SK-N-SH treated with all-trans-retinoic acid at 6 μM for 48 hours (cell line): ENCODE measurements at regions not wholly inside any gene's neighbourhood (a gene's known extent, or its start where the extent isn't known, plus 50 kb on each side); places are given as distances from the start of the nearest gene placed in this dataset.

Source experiments
- ARNTL ChIP-seq: fragments of 450-650 bp; formaldehyde crosslinking; IDR thresholded peaks from 2 replicates; pipeline ENCODE4 v1.5.0; 2020; ENCODE audit warnings: low read depth, mild to moderate bottlenecking, moderate library complexity, borderline replicate concordance
- BACH2 ChIP-seq: fragments of 250-450 bp; sonication (Bioruptor Pico); IDR thresholded peaks from 2 replicates; pipeline ENCODE4 v1.9.0; 2021; ENCODE audit warnings: mild to moderate bottlenecking, borderline replicate concordance
- CSDC2 ChIP-seq: fragments of 250-450 bp; sonication (Bioruptor Pico); IDR thresholded peaks from 2 replicates; pipeline ENCODE4 v1.5.0; 2020; ENCODE audit warnings: mild to moderate bottlenecking, moderate library complexity
- GLIS3 ChIP-seq: fragments of 250-450 bp; sonication (Bioruptor Pico); IDR thresholded peaks from 2 replicates; pipeline ENCODE4 v1.5.0; 2020; ENCODE audit warnings: mild to moderate bottlenecking, moderate library complexity
- PATZ1 ChIP-seq: fragments of 250-450 bp; sonication (Bioruptor Pico); IDR thresholded peaks from 2 replicates; pipeline ENCODE4 v1.8.0; 2020; ENCODE audit warnings: mild to moderate bottlenecking, moderate library complexity, borderline replicate concordance
- PPARA ChIP-seq: fragments of 250-450 bp; sonication (Bioruptor Pico); IDR thresholded peaks from 2 replicates; pipeline ENCODE4 v1.5.0; 2020; ENCODE audit warnings: mild to moderate bottlenecking, borderline replicate concordance
- RARB ChIP-seq: fragments of 250-450 bp; sonication (Bioruptor Pico); IDR thresholded peaks from 2 replicates; pipeline ENCODE4 v1.8.0; 2021; ENCODE audit warnings: mild to moderate bottlenecking, moderate library complexity
- TSHZ2 ChIP-seq: fragments of 250-450 bp; sonication (Bioruptor Pico); IDR thresholded peaks from 2 replicates; pipeline ENCODE4 v1.5.0; 2020; ENCODE audit warnings: mild to moderate bottlenecking, moderate library complexity
- ZC3H10 ChIP-seq: fragments of 250-450 bp; sonication (Bioruptor Pico); IDR thresholded peaks from 2 replicates; pipeline ENCODE4 v1.5.1; 2021; ENCODE audit warnings: mild to moderate bottlenecking, moderate library complexity
- ZNF70 ChIP-seq: fragments of 450-650 bp; formaldehyde crosslinking; IDR thresholded peaks from 2 replicates; pipeline ENCODE4 v1.5.0; 2020; ENCODE audit warnings: mild to moderate bottlenecking, moderate library complexity

- no peak for TF ChIP-seq ARNTL (CRISPR knock-in tag)
- no peak for TF ChIP-seq PPARA (CRISPR knock-in tag)
- TF ChIP-seq BACH2 (CRISPR knock-in tag): no peak
- TF ChIP-seq PATZ1 (CRISPR knock-in tag): no peak
- TF ChIP-seq ZNF70: no peak
- no peak for TF ChIP-seq CSDC2 (CRISPR knock-in tag)
- no peak for TF ChIP-seq TSHZ2 (CRISPR knock-in tag)
- TF ChIP-seq ZC3H10 (CRISPR knock-in tag): no peak
- no peak for TF ChIP-seq GLIS3 (CRISPR knock-in tag)
- no peak for TF ChIP-seq RARB
These were observed 63.4 kb upstream of the GRIK3 start for GRCh38 chr1:37097731-37098130.
